ENCODE measurements at regions not wholly inside any gene's neighbourhood (a gene's known extent, or its start where the extent isn't known, plus 50 kb on each side); places are given as distances from the start of the nearest gene placed in this dataset.
A peak's percentile ranks its signal among the peaks of the same experiment; 100 is the strongest.
"Not testable (repeated sequence)": the region's sequence is repeated elsewhere in the genome, so short reads cannot be mapped to it uniquely, and the experiment has no call there.

DNA sequence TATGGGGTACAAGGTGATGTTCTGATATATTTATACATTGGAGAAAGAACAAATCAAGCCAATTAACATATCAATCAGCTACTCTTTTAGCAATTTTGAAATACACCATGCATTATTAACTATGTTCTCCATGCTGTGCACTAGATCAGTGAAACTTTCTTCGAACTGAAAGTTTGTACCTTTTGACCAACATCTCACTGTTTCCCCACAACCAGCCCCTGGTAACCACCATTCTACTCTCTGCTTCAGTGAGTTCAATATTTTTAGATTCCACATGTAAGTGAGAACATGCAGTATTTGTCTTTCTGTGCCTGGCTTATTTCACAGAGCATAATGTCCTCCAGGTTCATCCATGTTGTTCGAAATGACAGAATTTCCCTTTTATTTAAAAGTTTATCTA is 246.1 kb upstream of the VCX start:
- Histone ChIP-seq H3K36me3 (ENCODE audit: control insufficient read depth in 2 of 2, extremely low read depth in 1 of 2, insufficient read depth in 2 of 2, low read length in 2 of 2) (no peaks in the 10 kb centered on the region), H4K20me1 (ENCODE audit: control insufficient read depth, extremely low read depth, insufficient read depth, low read length) (no peaks in the 10 kb centered on the region), H2AFZ (ENCODE audit: control insufficient read depth, low read length) (no peak overlapping the region), H3K9me3 (ENCODE audit: control insufficient read depth, low read depth, low read length) (no peaks in the 10 kb centered on the region), H3K4me2 (ENCODE audit: control insufficient read depth, extremely low read depth, insufficient read depth, low read depth, low read length) (no peak overlapping the region), H3K27me3 (ENCODE audit: control insufficient read depth, extremely low read depth, insufficient read depth, low read length) (no peaks in the 10 kb centered on the region), H3K9ac (ENCODE audit: control insufficient read depth, extremely low read depth, insufficient read depth, low read length) (no peak overlapping the region), H3K4me3 (ENCODE audit: control insufficient read depth in 2 of 3, extremely low read depth in 1 of 3, insufficient read depth in 2 of 3, low read depth in 1 of 3, low read length in 3 of 3) (no peak overlapping the region), H3K27ac (ENCODE audit: control insufficient read depth, insufficient read depth, low read length) (no peak overlapping the region), H3K79me2 (ENCODE audit: control insufficient read depth, insufficient read depth, low read length) (no peaks in the 10 kb centered on the region), H3K9me1 (ENCODE audit: control insufficient read depth, extremely low read depth, insufficient read depth, low read length) (no peaks in the 10 kb centered on the region), H3K4me1 (ENCODE audit: control insufficient read depth, extremely low read depth, insufficient read depth, low read length) (no peaks in the 10 kb centered on the region)
- FAIRE-seq (no peak), DNase-seq (ENCODE audit: low read depth, low spot score) (no peak)
- dilution Hi-C loops (cut with MboI; ENCODE audit: extremely low pct_ligation_motif_present, low sequenced_read_pairs): no loop called here
- TF ChIP-seq EZH2 (IDR thresholded peaks at IDR 0.05; ENCODE audit: low read length): no peak
- TF ChIP-seq, protein P1, sequence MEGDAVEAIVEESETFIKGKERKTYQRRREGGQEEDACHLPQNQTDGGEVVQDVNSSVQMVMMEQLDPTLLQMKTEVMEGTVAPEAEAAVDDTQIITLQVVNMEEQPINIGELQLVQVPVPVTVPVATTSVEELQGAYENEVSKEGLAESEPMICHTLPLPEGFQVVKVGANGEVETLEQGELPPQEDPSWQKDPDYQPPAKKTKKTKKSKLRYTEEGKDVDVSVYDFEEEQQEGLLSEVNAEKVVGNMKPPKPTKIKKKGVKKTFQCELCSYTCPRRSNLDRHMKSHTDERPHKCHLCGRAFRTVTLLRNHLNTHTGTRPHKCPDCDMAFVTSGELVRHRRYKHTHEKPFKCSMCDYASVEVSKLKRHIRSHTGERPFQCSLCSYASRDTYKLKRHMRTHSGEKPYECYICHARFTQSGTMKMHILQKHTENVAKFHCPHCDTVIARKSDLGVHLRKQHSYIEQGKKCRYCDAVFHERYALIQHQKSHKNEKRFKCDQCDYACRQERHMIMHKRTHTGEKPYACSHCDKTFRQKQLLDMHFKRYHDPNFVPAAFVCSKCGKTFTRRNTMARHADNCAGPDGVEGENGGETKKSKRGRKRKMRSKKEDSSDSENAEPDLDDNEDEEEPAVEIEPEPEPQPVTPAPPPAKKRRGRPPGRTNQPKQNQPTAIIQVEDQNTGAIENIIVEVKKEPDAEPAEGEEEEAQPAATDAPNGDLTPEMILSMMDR (optimal IDR thresholded peaks at IDR 0.05 in 1 of 3, IDR thresholded peaks at IDR 0.05 in 1 of 3, conservative IDR thresholded peaks at IDR 0.05 in 1 of 3; ENCODE audit: extremely low read depth in 1 of 3, insufficient read depth in 2 of 3, low read length in 3 of 3): no peak

DNA sequence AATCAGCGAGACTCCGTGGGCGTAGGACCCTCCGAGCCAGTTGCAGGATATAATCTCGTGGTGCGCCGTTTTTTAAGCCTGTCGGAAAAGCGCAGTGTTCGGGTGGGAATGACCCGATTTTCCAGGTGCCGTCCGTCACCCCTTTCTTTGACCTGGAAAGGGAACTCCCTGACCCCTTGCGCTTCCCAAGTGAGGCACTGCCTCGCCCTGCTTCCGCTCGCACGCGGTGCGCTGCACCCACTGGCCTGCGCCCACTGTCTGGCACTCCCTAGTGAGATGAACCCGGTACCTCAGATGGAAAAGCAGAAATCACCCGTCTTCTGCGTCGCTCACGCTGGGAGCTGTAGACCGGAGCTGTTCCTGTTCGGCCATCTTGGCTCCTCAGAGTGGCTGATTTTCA is 249.6 kb upstream of the VCX start:
- H3K9me1 ChIP-seq (ENCODE audit: control insufficient read depth, extremely low read depth, insufficient read depth, low read length); H3K4me2 ChIP-seq (ENCODE audit: control insufficient read depth, extremely low read depth, insufficient read depth, low read depth, low read length); H3K36me3 ChIP-seq (ENCODE audit: control insufficient read depth in 2 of 2, extremely low read depth in 1 of 2, insufficient read depth in 2 of 2, low read length in 2 of 2); H3K27ac ChIP-seq (ENCODE audit: control insufficient read depth, insufficient read depth, low read length); H3K9me3 ChIP-seq (ENCODE audit: control insufficient read depth, low read depth, low read length); H4K20me1 ChIP-seq (ENCODE audit: control insufficient read depth, extremely low read depth, insufficient read depth, low read length); H3K27me3 ChIP-seq (ENCODE audit: control insufficient read depth, extremely low read depth, insufficient read depth, low read length); H3K9ac ChIP-seq (ENCODE audit: control insufficient read depth, extremely low read depth, insufficient read depth, low read length); H2AFZ ChIP-seq (ENCODE audit: control insufficient read depth, low read length); FAIRE-seq; H3K4me1 ChIP-seq (ENCODE audit: control insufficient read depth, extremely low read depth, insufficient read depth, low read length); H3K4me3 ChIP-seq (ENCODE audit: control insufficient read depth in 2 of 3, extremely low read depth in 1 of 3, insufficient read depth in 2 of 3, low read depth in 1 of 3, low read length in 3 of 3); H3K79me2 ChIP-seq (ENCODE audit: control insufficient read depth, insufficient read depth, low read length); DNase-seq (ENCODE audit: low read depth, low spot score); dilution Hi-C loops (cut with MboI; ENCODE audit: extremely low pct_ligation_motif_present, low sequenced_read_pairs): not testable (repeated sequence)

DNA sequence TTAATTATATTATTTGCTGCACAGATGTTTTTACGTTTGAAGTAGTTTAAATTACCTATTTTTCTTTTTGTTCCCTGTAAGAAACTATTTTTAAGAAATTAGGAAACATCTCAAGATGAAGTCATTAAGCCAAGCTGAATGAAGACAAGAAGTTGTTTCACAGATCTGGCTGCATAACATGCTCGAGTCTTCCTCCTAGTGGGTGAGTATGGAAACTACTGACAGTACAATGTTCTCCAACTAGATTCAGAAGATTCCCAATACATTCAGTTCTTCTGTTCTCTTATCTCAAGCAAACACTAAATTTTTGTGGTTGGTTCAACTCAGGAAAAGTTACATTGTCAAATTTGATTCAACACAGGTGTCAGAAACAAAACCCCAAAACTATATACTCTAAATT is 256.8 kb upstream of the VCX start:
- Histone ChIP-seq H3K9ac (ENCODE audit: control insufficient read depth, extremely low read depth, insufficient read depth, low read length) (no peak overlapping the region), H3K9me1 (ENCODE audit: control insufficient read depth, extremely low read depth, insufficient read depth, low read length) (no peaks in the 10 kb centered on the region), H3K36me3 (ENCODE audit: control insufficient read depth in 2 of 2, extremely low read depth in 1 of 2, insufficient read depth in 2 of 2, low read length in 2 of 2) (no peaks in the 10 kb centered on the region), H3K27ac (ENCODE audit: control insufficient read depth, insufficient read depth, low read length) (no peak overlapping the region), H4K20me1 (ENCODE audit: control insufficient read depth, extremely low read depth, insufficient read depth, low read length) (no peaks in the 10 kb centered on the region), H3K9me3 (ENCODE audit: control insufficient read depth, low read depth, low read length) (no peaks in the 10 kb centered on the region), H3K4me1 (ENCODE audit: control insufficient read depth, extremely low read depth, insufficient read depth, low read length) (no peaks in the 10 kb centered on the region), H2AFZ (ENCODE audit: control insufficient read depth, low read length) (no peak overlapping the region), H3K4me2 (ENCODE audit: control insufficient read depth, extremely low read depth, insufficient read depth, low read depth, low read length) (no peak overlapping the region), H3K4me3 (ENCODE audit: control insufficient read depth in 2 of 3, extremely low read depth in 1 of 3, insufficient read depth in 2 of 3, low read depth in 1 of 3, low read length in 3 of 3) (no peak overlapping the region), H3K79me2 (ENCODE audit: control insufficient read depth, insufficient read depth, low read length) (no peaks in the 10 kb centered on the region), H3K27me3 (ENCODE audit: control insufficient read depth, extremely low read depth, insufficient read depth, low read length) (no peaks in the 10 kb centered on the region)
- TF ChIP-seq, protein P1 (optimal IDR thresholded peaks at IDR 0.05 in 1 of 3, IDR thresholded peaks at IDR 0.05 in 1 of 3, conservative IDR thresholded peaks at IDR 0.05 in 1 of 3; ENCODE audit: extremely low read depth in 1 of 3, insufficient read depth in 2 of 3, low read length in 3 of 3): peak; percentile 33 to 61 (median 44)
- no peak for TF ChIP-seq EZH2 (IDR thresholded peaks at IDR 0.05; ENCODE audit: low read length)
- DNase-seq (ENCODE audit: low read depth, low spot score): no peak
- dilution Hi-C loops (cut with MboI; ENCODE audit: extremely low pct_ligation_motif_present, low sequenced_read_pairs): no loop called here
- FAIRE-seq: no peak

Measured in keratinocyte (primary cell).